Neuronal stem cell (in vitro differentiated cells): ENCODE measurements at regions not wholly inside any gene's neighbourhood (a gene's known extent, or its start where the extent isn't known, plus 50 kb on each side); places are given as distances from the start of the nearest gene placed in this dataset.

Experiments
- DNase-seq: peaks from one replicate; pipeline ENCODE4 v3.0.0-alpha.2; 2013; ENCODE audit warnings: low spot score
- H2AFZ ChIP-seq: one replicate; pipeline ENCODE4 v1.6.1; 2013; ENCODE audit warnings: mild to moderate bottlenecking, low read length, inconsistent platforms
- H2AK5ac ChIP-seq: 2 replicates; pipeline ENCODE4 v1.6.1; 2013; ENCODE audit warnings: low read depth, mild to moderate bottlenecking, inconsistent platforms, low read length, moderate library complexity, mixed read lengths
- H2BK120ac ChIP-seq: 2 replicates; pipeline ENCODE4 v1.6.1; 2013; ENCODE audit warnings: low read depth, mild to moderate bottlenecking, inconsistent platforms, low read length, moderate library complexity, mixed read lengths
- H2BK12ac ChIP-seq: one replicate; pipeline ENCODE4 v1.6.1; 2013; ENCODE audit warnings: low read length, inconsistent platforms
- H2BK15ac ChIP-seq: 2 replicates; pipeline ENCODE4 v1.6.1; 2013; ENCODE audit warnings: mild to moderate bottlenecking, low read length, inconsistent platforms, mixed read lengths
- H2BK5ac ChIP-seq: one replicate; pipeline ENCODE4 v1.6.1; 2013; ENCODE audit warnings: inconsistent platforms, mild to moderate bottlenecking, low read length, moderate library complexity
- H3K14ac ChIP-seq: one replicate; pipeline ENCODE4 v1.6.1; 2013; ENCODE audit warnings: low read length, inconsistent platforms
- H3K18ac ChIP-seq: 2 replicates; pipeline ENCODE4 v1.6.1; 2013; ENCODE audit warnings: low read length, inconsistent platforms
- H3K23ac ChIP-seq: 2 replicates; pipeline ENCODE4 v1.6.1; 2013; ENCODE audit warnings: low read depth, mild to moderate bottlenecking, mixed read lengths, low read length, inconsistent platforms; ENCODE audit not compliant: poor library complexity
- H3K27ac ChIP-seq: replicated peaks from 3 replicates; pipeline ENCODE4 v1.5.1; 2013; ENCODE audit warnings: low read length, inconsistent platforms
- H3K27me3 ChIP-seq, 3 experiments: 2 replicates each; pipeline ENCODE4 v1.6.1; 2013; ENCODE audit warnings: low read length in 3 of 3, mild to moderate bottlenecking in 2 of 3, inconsistent platforms in 1 of 3, low read depth in 1 of 3, mixed read lengths in 1 of 3, moderate library complexity in 1 of 3; ENCODE audit not compliant: control insufficient read depth in 3 of 3, insufficient read depth in 3 of 3
- H3K36me3 ChIP-seq, 2 donors: replicated peaks in 1 of 2; 2 replicates each; pipeline ENCODE4 v1.6.1; 2013; ENCODE audit warnings: low read length in 2 of 2; ENCODE audit not compliant: control insufficient read depth in 2 of 2, insufficient read depth in 2 of 2
- H3K4ac ChIP-seq: 2 replicates; pipeline ENCODE4 v1.6.1; 2013; ENCODE audit warnings: inconsistent platforms, mild to moderate bottlenecking, low read length, moderate library complexity
- H3K4me1 ChIP-seq, 2 donors: 1 replicate in 1 of 2; 2 replicates in 1 of 2; pipeline ENCODE4 v1.6.1; 2013; ENCODE audit warnings: low read length in 2 of 2, low read depth in 1 of 2; ENCODE audit not compliant: control insufficient read depth in 2 of 2, insufficient read depth in 1 of 2
- H3K4me2 ChIP-seq: one replicate; pipeline ENCODE4 v1.6.1; 2013; ENCODE audit warnings: mild to moderate bottlenecking, low read length, inconsistent platforms; ENCODE audit not compliant: insufficient read depth, poor library complexity, severe bottlenecking
- H3K4me3 ChIP-seq, 2 donors: 2 replicates each; pipeline ENCODE4 v1.5.1; 2013; ENCODE audit warnings: low read length in 2 of 2, mild to moderate bottlenecking in 2 of 2, inconsistent platforms in 1 of 2, moderate library complexity in 1 of 2
- H3K79me1 ChIP-seq: one replicate; pipeline ENCODE4 v1.6.1; 2013; ENCODE audit warnings: low read depth, mild to moderate bottlenecking, inconsistent platforms, low read length, moderate library complexity
- H3K9ac ChIP-seq: one replicate; pipeline ENCODE4 v1.6.1; 2013; ENCODE audit warnings: mild to moderate bottlenecking, low read depth, low read length, inconsistent platforms; ENCODE audit not compliant: poor library complexity
- H3K9me3 ChIP-seq, 2 donors: replicated peaks in 1 of 2; 2 replicates each; pipeline versions ENCODE3 to v1.6.1; 2013; ENCODE audit warnings: low read length in 2 of 2, mild to moderate bottlenecking in 2 of 2, inconsistent platforms in 1 of 2, low read depth in 1 of 2, mixed read lengths in 1 of 2, moderate library complexity in 1 of 2; ENCODE audit not compliant: control insufficient read depth in 2 of 2, insufficient read depth in 1 of 2
- H4K8ac ChIP-seq: one replicate; pipeline ENCODE4 v1.6.1; 2013; ENCODE audit warnings: low read depth, mild to moderate bottlenecking, inconsistent platforms, low read length, moderate library complexity
- H4K91ac ChIP-seq: one replicate; pipeline ENCODE4 v1.6.1; 2013; ENCODE audit warnings: low read length, low read depth, mild to moderate bottlenecking, inconsistent platforms; ENCODE audit not compliant: poor library complexity
- WGBS, 2 donors: extraction: QIAGEN DNeasy Blood & Tissue Kit; methylation state at CpG; one replicate each; pipeline ENCODE4 v1.1.7; 2013; ENCODE audit warnings: missing lambda C conversion rate in 2 of 2, mixed read lengths in 1 of 2; ENCODE audit not compliant: insufficient read length in 2 of 2, insufficient replicate concordance in 1 of 2; ENCODE audit errors: extremely low coverage in 2 of 2; 5-methylcytosine and 5-hydroxymethylcytosine counted together

GRCh38 chr12:68510397-68510796 lies 100.3 kb upstream of the RAP1B start:
- no peak overlapping the region for H2BK120ac ChIP-seq
- no peaks in the 10 kb centered on the region for H3K79me1 ChIP-seq
- H3K36me3 ChIP-seq = no peaks in the 10 kb centered on the region
- no peak overlapping the region for H2AK5ac ChIP-seq
- no peak overlapping the region for H3K18ac ChIP-seq
- no peak overlapping the region for H3K9ac ChIP-seq
- H3K9me3 ChIP-seq = no peaks in the 10 kb centered on the region
- H3K27me3 ChIP-seq = no peaks in the 10 kb centered on the region
- H2BK5ac ChIP-seq = no peak overlapping the region
- no peak overlapping the region for H4K91ac ChIP-seq
- no peak overlapping the region for H3K27ac ChIP-seq
- DNase-seq = no peak
- no peak overlapping the region for H3K4me3 ChIP-seq
- H3K4me1 ChIP-seq = no peaks in the 10 kb centered on the region
- H2AFZ ChIP-seq = no peak overlapping the region
- H2BK12ac ChIP-seq = no peak overlapping the region
- no peak overlapping the region for H3K23ac ChIP-seq
- H2BK15ac ChIP-seq = no peak overlapping the region
- no peak overlapping the region for H3K4me2 ChIP-seq
- no peak overlapping the region for H3K4ac ChIP-seq
- no CpG with 5 or more reads among the region's 1 CpG for WGBS, 2 donors
- no peak overlapping the region for H4K8ac ChIP-seq
- H3K14ac ChIP-seq = no peak overlapping the region

DNA sequence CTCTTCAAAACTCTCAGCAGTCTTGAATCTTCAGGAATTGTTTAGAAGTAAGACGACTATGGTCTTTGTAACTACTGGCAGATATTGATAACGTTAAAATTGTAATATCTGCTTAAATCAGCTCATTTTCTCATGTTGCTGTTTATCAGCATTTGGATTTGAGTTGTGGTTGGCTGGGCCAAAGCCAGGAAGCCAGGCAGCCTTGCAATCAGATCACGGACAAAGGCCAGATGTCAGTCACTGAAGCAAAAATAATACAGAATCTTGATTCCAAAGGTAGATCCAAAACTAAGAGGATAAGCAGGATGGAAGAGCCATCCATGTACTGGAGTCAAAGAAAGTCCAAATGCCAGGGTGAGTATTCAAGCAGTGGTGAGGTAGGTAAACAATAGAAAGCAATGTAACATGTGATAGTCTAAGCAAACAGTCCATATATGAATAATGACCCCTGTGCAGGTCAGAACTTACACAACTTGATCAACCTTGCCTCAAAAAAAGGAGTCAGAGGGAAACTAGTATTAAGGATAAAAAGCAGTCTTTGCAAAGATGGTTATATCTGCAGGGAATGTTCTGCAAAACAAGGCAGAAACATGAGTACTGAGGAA lies 95.8 kb upstream of the RAP1B start:
- no peaks in the 10 kb centered on the region for H3K9me3 ChIP-seq
- H3K18ac ChIP-seq = no peak overlapping the region
- H3K23ac ChIP-seq = no peak overlapping the region
- no peak overlapping the region for H3K4me3 ChIP-seq
- H4K91ac ChIP-seq = no peak overlapping the region
- no peak overlapping the region for H2AFZ ChIP-seq
- no peak overlapping the region for H3K4ac ChIP-seq
- H4K8ac ChIP-seq = no peak overlapping the region
- no peak overlapping the region for H3K4me2 ChIP-seq
- H2AK5ac ChIP-seq = no peak overlapping the region
- H3K4me1 ChIP-seq = no peaks in the 10 kb centered on the region
- WGBS, 2 donors = no CpG with 5 or more reads among the region's 3 CpGs
- no peaks in the 10 kb centered on the region for H3K27me3 ChIP-seq
- H3K9ac ChIP-seq = no peak overlapping the region
- H3K36me3 ChIP-seq = no peaks in the 10 kb centered on the region
- no peak overlapping the region for H3K27ac ChIP-seq
- no peaks in the 10 kb centered on the region for H3K79me1 ChIP-seq
- DNase-seq = no peak
- no peak overlapping the region for H2BK5ac ChIP-seq
- no peak overlapping the region for H3K14ac ChIP-seq
- no peak overlapping the region for H2BK12ac ChIP-seq
- H2BK120ac ChIP-seq = no peak overlapping the region
- no peak overlapping the region for H2BK15ac ChIP-seq

DNA sequence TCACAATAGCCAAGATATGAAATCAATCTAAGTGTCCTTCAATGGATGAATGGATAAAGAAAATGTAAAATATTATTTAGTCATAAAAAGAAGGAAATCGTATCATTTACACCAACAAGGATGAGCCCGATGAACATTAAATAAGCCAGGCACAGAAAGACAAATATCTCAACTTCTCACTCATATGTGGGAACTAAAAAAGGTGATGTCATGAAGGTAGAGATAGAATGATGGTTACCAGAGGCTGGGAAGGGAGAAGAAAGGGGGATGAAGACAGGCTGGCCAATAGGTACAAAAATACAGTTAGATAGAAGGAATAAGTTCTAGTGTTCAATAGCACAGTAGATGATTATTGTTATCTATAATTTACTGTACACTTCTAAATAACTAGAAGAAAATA lies 94.9 kb upstream of the RAP1B start:
- no peak for DNase-seq
- WGBS, 2 donors = no CpG with 5 or more reads among the region's 2 CpGs
- H3K4me2 ChIP-seq = no peak overlapping the region

GRCh38 chr12:68521321-68521839 lies 89.3 kb upstream of the RAP1B start:
- no peak for DNase-seq
- no peak overlapping the region for H3K27ac ChIP-seq

More for the DNA sequence above, 94.9 kb upstream of the RAP1B start:
- Histone ChIP-seq H2BK15ac (no peak overlapping the region), H2AFZ (no peak overlapping the region), H4K8ac (no peak overlapping the region), H2BK12ac (no peak overlapping the region), H3K27ac (no peak overlapping the region), H3K4ac (no peak overlapping the region), H4K91ac (no peak overlapping the region), H3K9ac (no peak overlapping the region), H3K79me1 (no peaks in the 10 kb centered on the region), H3K4me1 (no peaks in the 10 kb centered on the region), H3K23ac (no peak overlapping the region), H3K9me3 (no peaks in the 10 kb centered on the region), H2BK120ac (no peak overlapping the region), H3K14ac (no peak overlapping the region), H3K36me3 (no peaks in the 10 kb centered on the region), H2AK5ac (no peak overlapping the region), H3K4me3 (no peak overlapping the region), H3K18ac (no peak overlapping the region), H2BK5ac (no peak overlapping the region), H3K27me3 (no peaks in the 10 kb centered on the region)

More at GRCh38 chr12:68521321-68521839, 89.3 kb upstream of the RAP1B start:
- Histone ChIP-seq H4K8ac (no peak overlapping the region), H3K4me3 (no peak overlapping the region), H3K4me2 (no peak overlapping the region), H3K9me3 (no peaks in the 10 kb centered on the region), H3K23ac (no peak overlapping the region), H3K36me3 (no peaks in the 10 kb centered on the region), H3K79me1 (no peaks in the 10 kb centered on the region), H2BK120ac (no peak overlapping the region), H3K4ac (no peak overlapping the region), H3K18ac (no peak overlapping the region), H2BK5ac (no peak overlapping the region), H3K14ac (no peak overlapping the region), H2BK12ac (no peak overlapping the region), H3K9ac (no peak overlapping the region), H4K91ac (no peak overlapping the region), H2AK5ac (no peak overlapping the region), H2BK15ac (no peak overlapping the region), H2AFZ (no peak overlapping the region), H3K4me1 (no peaks in the 10 kb centered on the region), H3K27me3 (no peaks in the 10 kb centered on the region)
- WGBS, 2 donors = no CpG with 5 or more reads among the region's 5 CpGs
